ENCODE measurements at regions not wholly inside any gene's neighbourhood (a gene's known extent, or its start where the extent isn't known, plus 50 kb on each side); places are given as distances from the start of the nearest gene placed in this dataset.

- DNase-seq (ENCODE audit: unreplicated experiment) = no peak
- Mint-ChIP-seq H3K9me3 (ENCODE audit: unreplicated experiment) (peaks cover 8% of the 10 kb centered on the region), H3K4me1 (ENCODE audit: insufficient read depth, unreplicated experiment) (peaks cover 34% of the 10 kb centered on the region), H3K27ac (ENCODE audit: low read depth, unreplicated experiment) (peak overlapping the region; percentile 60), H3K36me3 (ENCODE audit: insufficient read depth, unreplicated experiment) (no peaks in the 10 kb centered on the region), H3K27me3 (ENCODE audit: insufficient read depth, unreplicated experiment) (no peaks in the 10 kb centered on the region), H3K4me3 (ENCODE audit: unreplicated experiment) (no peak overlapping the region)
- POLR2A ChIA-PET = interaction anchor here (0.7 to 2.7 kb wide), 8 partner anchors 9 to 80 kb away, joined by 3 to 15 read pairs (median 3); no protein-coding TSS in a partner anchor
- CTCF ChIA-PET = interaction anchor here (0.6 to 0.9 kb wide), 2 partner anchors 312 to 898 kb away, joined by 4 read pairs; no protein-coding TSS in a partner anchor
- TF ChIP-seq CTCF (IDR thresholded peaks at IDR 0.05; ENCODE audit: unreplicated experiment) = no peak
- no TSS peak for BruUV-seq (replicated peaks)
- intact Hi-C loops (cut with micrococcal nuclease) = no loop called here
These were observed 454.6 kb downstream of the MEIS1 start for GRCh38 chr2:66889632-66889882.

- CTCF ChIA-PET = interaction anchor here (0.6 kb wide), 1 partner anchor 897 kb away, joined by 4 read pairs; no protein-coding TSS in a partner anchor
- Mint-ChIP-seq H3K27ac (ENCODE audit: low read depth, unreplicated experiment) (peak overlapping the region; percentile 60), H3K4me1 (ENCODE audit: insufficient read depth, unreplicated experiment) (peaks cover 31% of the 10 kb centered on the region), H3K9me3 (ENCODE audit: unreplicated experiment) (peaks cover 3% of the 10 kb centered on the region), H3K36me3 (ENCODE audit: insufficient read depth, unreplicated experiment) (no peaks in the 10 kb centered on the region), H3K27me3 (ENCODE audit: insufficient read depth, unreplicated experiment) (no peaks in the 10 kb centered on the region), H3K4me3 (ENCODE audit: unreplicated experiment) (no peak overlapping the region)
- no peak for DNase-seq (ENCODE audit: unreplicated experiment)
- POLR2A ChIA-PET = interaction anchor here (0.9 to 2.7 kb wide), 3 partner anchors 37 to 52 kb away, joined by 3 to 15 read pairs (median 3); no protein-coding TSS in a partner anchor
- intact Hi-C loops (cut with micrococcal nuclease) = no loop called here
- BruUV-seq (replicated peaks) = no TSS peak
- TF ChIP-seq CTCF (IDR thresholded peaks at IDR 0.05; ENCODE audit: unreplicated experiment) = no peak
These were observed 455.3 kb downstream of the MEIS1 start for GRCh38 chr2:66890166-66890742.

GRCh38 chr2:66895206-66895605 is 460.3 kb downstream of the MEIS1 start:
- Mint-ChIP-seq H3K36me3 (ENCODE audit: insufficient read depth, unreplicated experiment) (no peaks in the 10 kb centered on the region), H3K9me3 (ENCODE audit: unreplicated experiment) (no peaks in the 10 kb centered on the region), H3K4me1 (ENCODE audit: insufficient read depth, unreplicated experiment) (peaks cover 17% of the 10 kb centered on the region), H3K4me3 (ENCODE audit: unreplicated experiment) (no peak overlapping the region), H3K27ac (ENCODE audit: low read depth, unreplicated experiment) (no peak overlapping the region), H3K27me3 (ENCODE audit: insufficient read depth, unreplicated experiment) (no peaks in the 10 kb centered on the region)
- intact Hi-C loops (cut with micrococcal nuclease) = no loop called here
- ChIA-PET POLR2A (no interaction called here), CTCF (no interaction called here)
- BruUV-seq (replicated peaks) = no TSS peak
- TF ChIP-seq CTCF (IDR thresholded peaks at IDR 0.05; ENCODE audit: unreplicated experiment) = no peak
- DNase-seq (ENCODE audit: unreplicated experiment) = no peak

GRCh38 chr2:66896131-66896530 is 461.2 kb downstream of the MEIS1 start:
- BruUV-seq (replicated peaks) = no TSS peak
- intact Hi-C loops (cut with micrococcal nuclease) = no loop called here

More at GRCh38 chr2:66896131-66896530, 461.2 kb downstream of the MEIS1 start:
- Mint-ChIP-seq H3K4me3 (ENCODE audit: unreplicated experiment) (no peak overlapping the region), H3K36me3 (ENCODE audit: insufficient read depth, unreplicated experiment) (no peaks in the 10 kb centered on the region), H3K27ac (ENCODE audit: low read depth, unreplicated experiment) (no peak overlapping the region), H3K27me3 (ENCODE audit: insufficient read depth, unreplicated experiment) (no peaks in the 10 kb centered on the region), H3K4me1 (ENCODE audit: insufficient read depth, unreplicated experiment) (peaks cover 8% of the 10 kb centered on the region), H3K9me3 (ENCODE audit: unreplicated experiment) (no peaks in the 10 kb centered on the region)
- CTCF ChIA-PET = no interaction called here
- DNase-seq (ENCODE audit: unreplicated experiment) = no peak
- POLR2A ChIA-PET = no interaction called here
- no peak for TF ChIP-seq CTCF (IDR thresholded peaks at IDR 0.05; ENCODE audit: unreplicated experiment)

Measured in MCF 10A (cell line).